ENCODE measurements at regions not wholly inside any gene's neighbourhood (a gene's known extent, or its start where the extent isn't known, plus 50 kb on each side); places are given as distances from the start of the nearest gene placed in this dataset.
"Not testable (repeated sequence)": the region's sequence is repeated elsewhere in the genome, so short reads cannot be mapped to it uniquely, and the experiment has no call there.

- no peak for DNase-seq
Observed at GRCh38 chr19:28301961-28302360, 911.0 kb downstream of the UQCRFS1 start.

- no peak for DNase-seq
Observed at GRCh38 chr19:28301463-28301862, 911.5 kb downstream of the UQCRFS1 start.

- no peak for DNase-seq
Observed at GRCh38 chr19:28299649-28300048, 913.3 kb downstream of the UQCRFS1 start.

- DNase-seq = no peak
Observed at GRCh38 chr19:28297586-28298157, 915.3 kb downstream of the UQCRFS1 start.

- DNase-seq = no peak
Observed at GRCh38 chr19:28297036-28297435, 915.9 kb downstream of the UQCRFS1 start.

- no peak for DNase-seq
Observed at GRCh38 chr19:28296506-28296905, 916.4 kb downstream of the UQCRFS1 start.

GRCh38 chr19:28294975-28295374, 918.0 kb downstream of the UQCRFS1 start:
- DNase-seq = not testable (repeated sequence)

- no peak for DNase-seq
Observed at GRCh38 chr19:28294395-28294794, 918.6 kb downstream of the UQCRFS1 start.

GRCh38 chr19:28293685-28294084, 919.3 kb downstream of the UQCRFS1 start:
- no peak for DNase-seq

GRCh38 chr19:28292822-28293500, 920.0 kb downstream of the UQCRFS1 start:
- DNase-seq = no peak

- DNase-seq = no peak
Observed at GRCh38 chr19:28291874-28292273, 921.1 kb downstream of the UQCRFS1 start.

GRCh38 chr19:28290963-28291657, 921.8 kb downstream of the UQCRFS1 start:
- no peak for DNase-seq

GRCh38 chr19:28289295-28290063, 923.5 kb downstream of the UQCRFS1 start:
- DNase-seq = no peak

- no peak for DNase-seq
Observed at GRCh38 chr19:28288572-28289264, 924.2 kb downstream of the UQCRFS1 start.

GRCh38 chr19:28285917-28286316, 927.0 kb downstream of the UQCRFS1 start:
- DNase-seq = no peak

- DNase-seq = no peak
Observed at GRCh38 chr19:28285078-28285477, 927.9 kb downstream of the UQCRFS1 start.

GRCh38 chr19:28284389-28284788, 928.6 kb downstream of the UQCRFS1 start:
- DNase-seq = no peak

GRCh38 chr19:28283592-28283991, 929.4 kb downstream of the UQCRFS1 start:
- no peak for DNase-seq

- no peak for DNase-seq
Observed at GRCh38 chr19:28281676-28282075, 931.3 kb downstream of the UQCRFS1 start.

GRCh38 chr19:28264556-28264955, 948.4 kb downstream of the UQCRFS1 start:
- no peak for DNase-seq

GRCh38 chr19:28258829-28259228, 954.1 kb downstream of the UQCRFS1 start:
- DNase-seq = no peak

- no peak for DNase-seq
Observed at GRCh38 chr19:28257396-28257795, 955.6 kb downstream of the UQCRFS1 start.

GRCh38 chr19:28247243-28247642, 965.7 kb downstream of the UQCRFS1 start:
- DNase-seq = no peak
